ENCODE measurements at regions not wholly inside any gene's neighbourhood (a gene's known extent, or its start where the extent isn't known, plus 50 kb on each side); places are given as distances from the start of the nearest gene placed in this dataset.

- no TSS peak for BruUV-seq (replicated peaks)
- Histone ChIP-seq H3K9me2 (ENCODE audit: insufficient read depth) (no peaks in the 10 kb centered on the region), H3K4me1 (ENCODE audit: control insufficient read depth in 1 of 2, insufficient read depth in 2 of 2, low read length in 2 of 2) (no peaks in the 10 kb centered on the region), H3K4me3 (replicated peaks in 1 of 2; ENCODE audit: low read depth in 1 of 2, low read length in 2 of 2) (no peak overlapping the region), H3K27ac (ENCODE audit: low read depth, low read length) (no peak overlapping the region), H3K9me3 (ENCODE audit: control insufficient read depth in 1 of 2, insufficient read depth in 1 of 2, low read depth in 1 of 2, low read length in 2 of 2) (peaks cover 0 to under 1% of the 10 kb centered on the region in 2 experiments; a peak in 2 of 4 replicates), H4K20me1 (ENCODE audit: insufficient read depth) (no peaks in the 10 kb centered on the region), H3K79me2 (ENCODE audit: insufficient read depth, low read length) (no peaks in the 10 kb centered on the region), H2AFZ (ENCODE audit: low read depth, low read length, poor library complexity, severe bottlenecking) (no peak overlapping the region), H3K4me2 (ENCODE audit: low read length) (no peak overlapping the region), H3K9ac (ENCODE audit: low read length) (no peak overlapping the region), H3K27me3 (ENCODE audit: insufficient read depth, low read length) (no peaks in the 10 kb centered on the region), H3K36me3 (ENCODE audit: control insufficient read depth in 1 of 2, insufficient read depth in 2 of 2, low read length in 2 of 2) (no peaks in the 10 kb centered on the region; a peak in 1 of 4 replicates)
- CTCF ChIA-PET, result no interaction called here
- intact Hi-C loops (cut with micrococcal nuclease), result no loop called here
- RAD21 ChIA-PET (ENCODE audit: low non-redundant PET in 1 of 2, low total read pairs in 2 of 2, uncharacterized antibody in 2 of 2, unreplicated experiment in 2 of 2), result no interaction called here
- no peak for ATAC-seq
- no peak for TF ChIP-seq ZBTB33 (IDR thresholded peaks at IDR 0.05; ENCODE audit: extremely low read depth, insufficient replicate concordance, low read length)
- no peak for TF ChIP-seq FOSL1 (IDR thresholded peaks at IDR 0.05; ENCODE audit: low read depth)
- TF ChIP-seq SRF (IDR thresholded peaks at IDR 0.05; ENCODE audit: low read depth), result no peak
- TF ChIP-seq SP1 (IDR thresholded peaks at IDR 0.05; ENCODE audit: low read depth), result no peak
- no peak for TF ChIP-seq JUND (IDR thresholded peaks at IDR 0.05)
- no peak for TF ChIP-seq ELF1 (IDR thresholded peaks at IDR 0.05; ENCODE audit: borderline replicate concordance, low read depth)
- no peak for TF ChIP-seq CEBPB (IDR thresholded peaks at IDR 0.05; ENCODE audit: low read depth)
- no peak for TF ChIP-seq EZH2 (IDR thresholded peaks at IDR 0.05)
- no peak for TF ChIP-seq SIN3A (IDR thresholded peaks at IDR 0.05; ENCODE audit: low read depth)
- no peak for TF ChIP-seq EZH2phosphoT487 (IDR thresholded peaks at IDR 0.05; ENCODE audit: borderline replicate concordance)
- TF ChIP-seq, protein P1, sequence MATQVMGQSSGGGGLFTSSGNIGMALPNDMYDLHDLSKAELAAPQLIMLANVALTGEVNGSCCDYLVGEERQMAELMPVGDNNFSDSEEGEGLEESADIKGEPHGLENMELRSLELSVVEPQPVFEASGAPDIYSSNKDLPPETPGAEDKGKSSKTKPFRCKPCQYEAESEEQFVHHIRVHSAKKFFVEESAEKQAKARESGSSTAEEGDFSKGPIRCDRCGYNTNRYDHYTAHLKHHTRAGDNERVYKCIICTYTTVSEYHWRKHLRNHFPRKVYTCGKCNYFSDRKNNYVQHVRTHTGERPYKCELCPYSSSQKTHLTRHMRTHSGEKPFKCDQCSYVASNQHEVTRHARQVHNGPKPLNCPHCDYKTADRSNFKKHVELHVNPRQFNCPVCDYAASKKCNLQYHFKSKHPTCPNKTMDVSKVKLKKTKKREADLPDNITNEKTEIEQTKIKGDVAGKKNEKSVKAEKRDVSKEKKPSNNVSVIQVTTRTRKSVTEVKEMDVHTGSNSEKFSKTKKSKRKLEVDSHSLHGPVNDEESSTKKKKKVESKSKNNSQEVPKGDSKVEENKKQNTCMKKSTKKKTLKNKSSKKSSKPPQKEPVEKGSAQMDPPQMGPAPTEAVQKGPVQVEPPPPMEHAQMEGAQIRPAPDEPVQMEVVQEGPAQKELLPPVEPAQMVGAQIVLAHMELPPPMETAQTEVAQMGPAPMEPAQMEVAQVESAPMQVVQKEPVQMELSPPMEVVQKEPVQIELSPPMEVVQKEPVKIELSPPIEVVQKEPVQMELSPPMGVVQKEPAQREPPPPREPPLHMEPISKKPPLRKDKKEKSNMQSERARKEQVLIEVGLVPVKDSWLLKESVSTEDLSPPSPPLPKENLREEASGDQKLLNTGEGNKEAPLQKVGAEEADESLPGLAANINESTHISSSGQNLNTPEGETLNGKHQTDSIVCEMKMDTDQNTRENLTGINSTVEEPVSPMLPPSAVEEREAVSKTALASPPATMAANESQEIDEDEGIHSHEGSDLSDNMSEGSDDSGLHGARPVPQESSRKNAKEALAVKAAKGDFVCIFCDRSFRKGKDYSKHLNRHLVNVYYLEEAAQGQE (IDR thresholded peaks at IDR 0.05; ENCODE audit: low read depth), result no peak
- no peak for TF ChIP-seq YY1 (IDR thresholded peaks at IDR 0.05; ENCODE audit: extremely low read depth, insufficient replicate concordance, low read depth, low read length)
- TF ChIP-seq ZNF274 (IDR thresholded peaks at IDR 0.05; ENCODE audit: low read depth, low read length), result no peak
- no peak for DNase-seq (ENCODE audit: low read depth, low spot score)
- POLR2A ChIA-PET, result no interaction called here
Measured at GRCh38 chr5:152995214-152995725, 495.2 kb upstream of the GRIA1 start.
